ENCODE measurements at regions not wholly inside any gene's neighbourhood (a gene's known extent, or its start where the extent isn't known, plus 50 kb on each side); places are given as distances from the start of the nearest gene placed in this dataset.

DNA sequence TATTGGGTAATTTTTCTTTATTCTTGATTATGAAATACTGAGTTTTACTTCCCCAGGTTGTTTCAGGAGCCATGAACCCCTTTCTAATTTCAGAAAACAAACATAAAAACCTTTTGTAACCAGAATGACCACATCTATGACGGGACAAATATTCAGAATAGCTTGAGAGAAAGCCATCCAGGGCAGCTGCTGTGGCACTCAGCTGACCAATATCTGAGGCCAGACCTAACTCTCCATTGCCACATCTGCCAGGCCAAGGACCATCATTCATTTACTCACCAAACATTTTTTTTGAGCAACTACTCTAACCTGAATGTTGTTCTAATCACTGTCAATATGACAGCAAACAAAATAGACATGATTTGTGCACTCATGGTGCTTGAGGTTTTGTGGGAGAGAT lies 608.3 kb upstream of the PKN2 start:
- H3K27me3 ChIP-seq (ENCODE audit: insufficient read depth, poor library complexity, severe bottlenecking): no peaks in the 10 kb centered on the region
- no peak overlapping the region for H3K4me3 ChIP-seq (replicated peaks; ENCODE audit: insufficient read depth, low read length)
- TF ChIP-seq SPI1 (IDR thresholded peaks at IDR 0.05; ENCODE audit: borderline replicate concordance, low read depth) (no peak), GABPA (IDR thresholded peaks at IDR 0.05; ENCODE audit: low read depth) (no peak), REST (IDR thresholded peaks at IDR 0.05; ENCODE audit: insufficient replicate concordance, low read depth) (no peak), POLR2AphosphoS5 (IDR thresholded peaks at IDR 0.05; ENCODE audit: low read depth) (no peak)
- TF ChIP-seq, protein P1, sequence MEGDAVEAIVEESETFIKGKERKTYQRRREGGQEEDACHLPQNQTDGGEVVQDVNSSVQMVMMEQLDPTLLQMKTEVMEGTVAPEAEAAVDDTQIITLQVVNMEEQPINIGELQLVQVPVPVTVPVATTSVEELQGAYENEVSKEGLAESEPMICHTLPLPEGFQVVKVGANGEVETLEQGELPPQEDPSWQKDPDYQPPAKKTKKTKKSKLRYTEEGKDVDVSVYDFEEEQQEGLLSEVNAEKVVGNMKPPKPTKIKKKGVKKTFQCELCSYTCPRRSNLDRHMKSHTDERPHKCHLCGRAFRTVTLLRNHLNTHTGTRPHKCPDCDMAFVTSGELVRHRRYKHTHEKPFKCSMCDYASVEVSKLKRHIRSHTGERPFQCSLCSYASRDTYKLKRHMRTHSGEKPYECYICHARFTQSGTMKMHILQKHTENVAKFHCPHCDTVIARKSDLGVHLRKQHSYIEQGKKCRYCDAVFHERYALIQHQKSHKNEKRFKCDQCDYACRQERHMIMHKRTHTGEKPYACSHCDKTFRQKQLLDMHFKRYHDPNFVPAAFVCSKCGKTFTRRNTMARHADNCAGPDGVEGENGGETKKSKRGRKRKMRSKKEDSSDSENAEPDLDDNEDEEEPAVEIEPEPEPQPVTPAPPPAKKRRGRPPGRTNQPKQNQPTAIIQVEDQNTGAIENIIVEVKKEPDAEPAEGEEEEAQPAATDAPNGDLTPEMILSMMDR (IDR thresholded peaks at IDR 0.05; ENCODE audit: insufficient read depth, low read length): no peak
- H3K27ac ChIP-seq (replicated peaks): no peak overlapping the region
- no peak for DNase-seq (ENCODE audit: low read depth in 1 of 2, low spot score in 1 of 2)

DNA sequence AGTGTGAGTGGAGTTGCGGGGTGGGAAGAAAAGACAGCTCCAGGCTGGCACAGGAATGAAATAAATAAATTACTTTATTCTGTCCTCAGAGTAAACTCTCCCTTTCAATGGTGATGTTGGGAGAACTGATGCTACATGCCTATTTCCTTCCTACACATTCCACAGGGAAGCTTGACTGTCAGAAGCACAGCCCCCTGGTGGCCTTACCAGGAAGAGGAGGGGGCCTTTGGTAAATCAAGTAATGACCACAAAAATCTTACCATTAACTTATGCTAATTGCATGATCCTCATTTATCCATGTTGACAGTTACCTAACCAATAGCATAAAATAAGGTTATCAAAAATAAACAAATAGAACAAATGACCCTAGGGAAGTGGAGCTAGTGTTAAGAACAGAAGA lies 605.0 kb upstream of the PKN2 start:
- no peak for DNase-seq (ENCODE audit: low read depth in 1 of 2, low spot score in 1 of 2)
- no peaks in the 10 kb centered on the region for H3K27me3 ChIP-seq (ENCODE audit: insufficient read depth, poor library complexity, severe bottlenecking)

DNA sequence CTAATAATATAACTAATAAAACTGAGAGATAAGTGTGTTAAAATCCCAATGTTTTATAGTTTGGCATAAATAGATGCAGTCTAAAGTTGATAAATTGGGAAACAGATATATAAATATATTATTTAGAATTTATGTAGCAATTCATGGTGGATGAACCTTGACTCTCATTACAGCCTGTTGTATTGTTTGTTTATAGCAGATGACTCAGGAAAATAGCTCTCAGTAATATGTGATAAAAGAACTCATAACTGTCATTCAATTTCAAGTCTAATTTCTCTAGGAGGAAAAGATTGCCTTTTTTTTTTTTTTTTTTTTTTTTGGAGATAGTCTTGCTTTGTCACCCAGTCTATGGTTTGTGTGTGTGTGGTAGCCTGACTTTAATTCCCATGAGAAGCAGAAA lies 603.2 kb upstream of the PKN2 start:
- no peak for DNase-seq (ENCODE audit: low read depth in 1 of 2, low spot score in 1 of 2)
- no peak overlapping the region for H3K27ac ChIP-seq (replicated peaks)
- no peaks in the 10 kb centered on the region for H3K27me3 ChIP-seq (ENCODE audit: insufficient read depth, poor library complexity, severe bottlenecking)
- no peak overlapping the region for H3K4me3 ChIP-seq (replicated peaks; ENCODE audit: insufficient read depth, low read length)
- TF ChIP-seq SPI1 (IDR thresholded peaks at IDR 0.05; ENCODE audit: borderline replicate concordance, low read depth) (no peak), REST (IDR thresholded peaks at IDR 0.05; ENCODE audit: insufficient replicate concordance, low read depth) (no peak), POLR2AphosphoS5 (IDR thresholded peaks at IDR 0.05; ENCODE audit: low read depth) (no peak), GABPA (IDR thresholded peaks at IDR 0.05; ENCODE audit: low read depth) (no peak)
- TF ChIP-seq, protein P1 (IDR thresholded peaks at IDR 0.05; ENCODE audit: insufficient read depth, low read length): no peak

More for the DNA sequence above, 605.0 kb upstream of the PKN2 start:
- no peak for TF ChIP-seq REST (IDR thresholded peaks at IDR 0.05; ENCODE audit: insufficient replicate concordance, low read depth)
- TF ChIP-seq POLR2AphosphoS5 (IDR thresholded peaks at IDR 0.05; ENCODE audit: low read depth): no peak
- H3K27ac ChIP-seq (replicated peaks): no peak overlapping the region
- H3K4me3 ChIP-seq (replicated peaks; ENCODE audit: insufficient read depth, low read length): no peak overlapping the region

DNA sequence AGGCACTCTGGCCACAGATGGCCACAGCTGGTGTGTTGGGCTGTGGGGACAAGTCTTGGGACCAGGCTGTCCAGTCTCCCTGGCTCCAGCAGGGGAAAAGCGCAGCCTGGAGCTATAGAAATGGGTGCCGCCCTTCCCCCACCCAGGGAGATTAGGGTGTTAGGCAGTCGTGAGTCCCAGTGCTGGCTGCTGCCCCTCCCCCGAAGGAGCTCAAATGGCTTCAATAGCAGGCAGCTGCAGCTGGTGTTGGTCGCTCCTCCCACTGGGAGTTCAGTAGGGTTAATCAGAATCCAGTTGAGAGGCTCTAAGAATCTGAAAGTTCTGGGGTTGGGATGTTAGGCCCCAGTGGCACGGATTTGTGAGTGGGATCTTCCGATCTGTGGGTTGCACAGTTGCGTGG lies 595.6 kb upstream of the PKN2 start:
- TF ChIP-seq GABPA (IDR thresholded peaks at IDR 0.05; ENCODE audit: low read depth) (no peak), REST (IDR thresholded peaks at IDR 0.05; ENCODE audit: insufficient replicate concordance, low read depth) (no peak), SPI1 (IDR thresholded peaks at IDR 0.05; ENCODE audit: borderline replicate concordance, low read depth) (no peak), POLR2AphosphoS5 (IDR thresholded peaks at IDR 0.05; ENCODE audit: low read depth) (no peak)
- TF ChIP-seq, protein P1 (IDR thresholded peaks at IDR 0.05; ENCODE audit: insufficient read depth, low read length): no peak
- Histone ChIP-seq H3K4me3 (replicated peaks; ENCODE audit: insufficient read depth, low read length) (no peak overlapping the region), H3K27ac (replicated peaks) (no peak overlapping the region), H3K27me3 (ENCODE audit: insufficient read depth, poor library complexity, severe bottlenecking) (no peaks in the 10 kb centered on the region)
- DNase-seq (ENCODE audit: low read depth in 1 of 2, low spot score in 1 of 2): no peak

Measured in HL-60 (cell line).